ENCODE measurements at regions not wholly inside any gene's neighbourhood (a gene's known extent, or its start where the extent isn't known, plus 50 kb on each side); places are given as distances from the start of the nearest gene placed in this dataset.

DNA sequence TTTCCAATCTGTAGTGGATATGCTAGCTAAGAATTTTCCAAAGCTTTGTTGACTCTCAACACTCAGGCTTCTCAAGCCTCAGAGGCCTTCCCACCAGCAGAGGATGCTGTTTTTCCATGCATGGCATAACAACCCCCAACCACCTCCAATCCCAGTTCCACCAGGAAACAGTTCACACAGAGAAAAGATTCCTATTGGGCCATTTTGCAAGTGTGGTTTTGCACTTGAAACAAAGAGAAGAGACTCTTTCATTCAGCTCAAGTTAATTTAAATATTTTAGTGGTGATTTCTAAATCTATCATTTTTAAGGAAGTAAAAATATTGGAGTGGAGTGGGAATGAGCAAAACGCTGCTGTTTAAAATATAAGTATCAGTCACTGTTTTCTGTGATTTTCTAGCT is 105.6 kb upstream of the COL1A2 start:
- no peak overlapping the region for H2BK12ac ChIP-seq (ENCODE audit: low read length)
- H3K4me2 ChIP-seq (ENCODE audit: insufficient read depth, low read length, poor library complexity, severe bottlenecking), result no peak overlapping the region
- no peak overlapping the region for H3K4me3 ChIP-seq (ENCODE audit: low read length in 2 of 2)
- no peaks in the 10 kb centered on the region for H3K79me1 ChIP-seq (ENCODE audit: low read depth, low read length)
- H3K9ac ChIP-seq (ENCODE audit: low read depth, low read length, poor library complexity), result no peak overlapping the region
- no peak overlapping the region for H3K23ac ChIP-seq (ENCODE audit: low read depth, low read length, poor library complexity)
- H3K36me3 ChIP-seq (replicated peaks in 1 of 2; ENCODE audit: control insufficient read depth in 2 of 2, insufficient read depth in 2 of 2, low read length in 2 of 2), result no peaks in the 10 kb centered on the region
- H2BK120ac ChIP-seq (ENCODE audit: low read depth, low read length), result no peak overlapping the region
- peak overlapping the region; percentile 70 for H2AFZ ChIP-seq (ENCODE audit: low read length)
- no peak overlapping the region for H2BK15ac ChIP-seq (ENCODE audit: low read length)
- no CpG with 5 or more reads among the region's 1 CpG for whole genome bisulfite sequencing, 2 donors (ENCODE audit: extremely low coverage in 2 of 2, insufficient read length in 2 of 2, insufficient replicate concordance in 1 of 2)
- peak; percentile 61 for DNase-seq (ENCODE audit: low spot score)
- H4K8ac ChIP-seq (ENCODE audit: low read depth, low read length), result no peak overlapping the region
- H4K91ac ChIP-seq (ENCODE audit: low read depth, low read length, poor library complexity), result no peak overlapping the region
- no peak overlapping the region for H3K14ac ChIP-seq (ENCODE audit: low read length)
- H3K18ac ChIP-seq (ENCODE audit: low read length), result no peak overlapping the region
- H3K9me3 ChIP-seq (replicated peaks in 1 of 2; ENCODE audit: control insufficient read depth in 2 of 2, insufficient read depth in 1 of 2, low read depth in 1 of 2, low read length in 2 of 2), result no peaks in the 10 kb centered on the region
- no peak overlapping the region for H3K4ac ChIP-seq (ENCODE audit: low read length)
- no peaks in the 10 kb centered on the region for H3K27me3 ChIP-seq (ENCODE audit: control insufficient read depth in 3 of 3, insufficient read depth in 3 of 3, low read depth in 1 of 3, low read length in 3 of 3)
- no peak overlapping the region for H2AK5ac ChIP-seq (ENCODE audit: low read depth, low read length)
- H3K4me1 ChIP-seq (ENCODE audit: control insufficient read depth in 2 of 2, insufficient read depth in 1 of 2, low read depth in 1 of 2, low read length in 2 of 2), result peaks cover 0 to 2% of the 10 kb centered on the region in 2 donors
- H3K27ac ChIP-seq (replicated peaks; ENCODE audit: low read length), result no peak overlapping the region
- no peak overlapping the region for H2BK5ac ChIP-seq (ENCODE audit: low read length)

DNA sequence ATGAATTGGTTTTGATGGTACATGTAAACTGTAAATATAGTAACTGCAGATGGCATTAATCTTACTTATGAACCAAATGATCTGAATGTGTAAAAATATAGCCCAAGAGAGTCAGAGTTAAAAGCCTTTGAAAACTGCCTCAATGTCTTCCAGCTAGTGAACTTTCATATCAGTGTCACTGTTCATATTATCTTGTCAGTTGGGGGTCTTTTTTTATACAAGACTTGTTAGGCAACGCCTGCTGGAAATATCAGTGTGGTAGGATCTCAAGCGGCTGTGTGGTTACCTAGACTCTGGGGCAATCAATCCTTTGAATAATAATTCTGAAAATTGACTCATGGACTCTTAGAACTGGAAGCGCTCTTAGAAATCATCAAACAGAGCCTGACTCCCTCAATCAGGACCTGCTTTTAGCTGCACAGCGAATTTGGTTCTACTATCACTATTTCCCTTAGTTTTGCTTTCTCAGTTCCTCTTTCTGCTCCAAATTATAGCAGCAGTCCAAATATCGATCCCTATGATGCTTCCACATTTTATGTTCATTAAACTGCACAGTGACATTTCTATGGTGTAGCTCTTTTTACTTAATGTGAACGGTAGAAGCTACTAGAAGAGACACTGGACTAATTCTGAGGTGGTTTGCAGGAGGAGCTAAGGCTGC is 100.1 kb upstream of the COL1A2 start:
- no peak overlapping the region for H3K27ac ChIP-seq (replicated peaks; ENCODE audit: low read length)
- no peaks in the 10 kb centered on the region for H3K4me1 ChIP-seq (ENCODE audit: control insufficient read depth in 2 of 2, insufficient read depth in 1 of 2, low read depth in 1 of 2, low read length in 2 of 2)
- H3K36me3 ChIP-seq (replicated peaks in 1 of 2; ENCODE audit: control insufficient read depth in 2 of 2, insufficient read depth in 2 of 2, low read length in 2 of 2), result no peaks in the 10 kb centered on the region
- H2BK120ac ChIP-seq (ENCODE audit: low read depth, low read length), result no peak overlapping the region
- H3K27me3 ChIP-seq (ENCODE audit: control insufficient read depth in 3 of 3, insufficient read depth in 3 of 3, low read depth in 1 of 3, low read length in 3 of 3), result no peaks in the 10 kb centered on the region
- H2BK12ac ChIP-seq (ENCODE audit: low read length), result no peak overlapping the region
- no peak overlapping the region for H2AFZ ChIP-seq (ENCODE audit: low read length)
- WGBS, 2 donors (ENCODE audit: extremely low coverage in 2 of 2, insufficient read length in 2 of 2, insufficient replicate concordance in 1 of 2), result no CpG with 5 or more reads among the region's 6 CpGs
- no peak overlapping the region for H3K4me3 ChIP-seq (ENCODE audit: low read length in 2 of 2)
- no peak overlapping the region for H3K9ac ChIP-seq (ENCODE audit: low read depth, low read length, poor library complexity)
- H4K91ac ChIP-seq (ENCODE audit: low read depth, low read length, poor library complexity), result no peak overlapping the region
- H3K23ac ChIP-seq (ENCODE audit: low read depth, low read length, poor library complexity), result no peak overlapping the region
- no peak overlapping the region for H2BK15ac ChIP-seq (ENCODE audit: low read length)
- no peak overlapping the region for H4K8ac ChIP-seq (ENCODE audit: low read depth, low read length)
- H3K4ac ChIP-seq (ENCODE audit: low read length), result no peak overlapping the region
- no peaks in the 10 kb centered on the region for H3K9me3 ChIP-seq (replicated peaks in 1 of 2; ENCODE audit: control insufficient read depth in 2 of 2, insufficient read depth in 1 of 2, low read depth in 1 of 2, low read length in 2 of 2)
- no peak overlapping the region for H3K14ac ChIP-seq (ENCODE audit: low read length)
- no peak overlapping the region for H2AK5ac ChIP-seq (ENCODE audit: low read depth, low read length)
- no peak for DNase-seq (ENCODE audit: low spot score)
- no peak overlapping the region for H3K18ac ChIP-seq (ENCODE audit: low read length)
- H2BK5ac ChIP-seq (ENCODE audit: low read length), result no peak overlapping the region
- H3K79me1 ChIP-seq (ENCODE audit: low read depth, low read length), result no peaks in the 10 kb centered on the region
- no peak overlapping the region for H3K4me2 ChIP-seq (ENCODE audit: insufficient read depth, low read length, poor library complexity, severe bottlenecking)

DNA sequence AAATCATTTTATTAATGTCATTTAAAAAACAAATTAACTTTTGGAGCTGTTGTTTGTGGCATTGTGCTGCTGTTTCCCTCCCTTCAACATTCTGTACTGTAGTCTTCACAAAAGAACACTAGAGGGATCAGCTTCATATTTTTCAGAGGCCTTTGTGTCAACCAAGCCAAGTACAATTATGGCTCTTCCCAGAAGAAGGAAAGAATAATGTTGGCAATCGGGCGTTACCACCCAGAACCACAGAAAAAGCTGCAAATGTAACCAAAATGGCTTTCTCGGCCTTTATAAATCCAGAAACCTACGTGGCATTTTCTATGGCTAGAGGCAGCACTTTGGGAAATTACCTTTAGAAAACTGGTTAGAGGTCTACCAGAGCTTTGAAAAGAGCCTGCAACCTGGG is 98.8 kb upstream of the COL1A2 start:
- H2BK12ac ChIP-seq (ENCODE audit: low read length), result no peak overlapping the region
- H3K14ac ChIP-seq (ENCODE audit: low read length), result no peak overlapping the region
- H2AFZ ChIP-seq (ENCODE audit: low read length), result peak overlapping the region; percentile 40
- H3K4me1 ChIP-seq (ENCODE audit: control insufficient read depth in 2 of 2, insufficient read depth in 1 of 2, low read depth in 1 of 2, low read length in 2 of 2), result peaks cover 5 to 6% of the 10 kb centered on the region in 2 donors
- H4K91ac ChIP-seq (ENCODE audit: low read depth, low read length, poor library complexity), result no peak overlapping the region
- H3K27ac ChIP-seq (replicated peaks; ENCODE audit: low read length), result no peak overlapping the region
- H3K4me3 ChIP-seq (ENCODE audit: low read length in 2 of 2), result no peak overlapping the region
- no peaks in the 10 kb centered on the region for H3K36me3 ChIP-seq (replicated peaks in 1 of 2; ENCODE audit: control insufficient read depth in 2 of 2, insufficient read depth in 2 of 2, low read length in 2 of 2)
- H3K18ac ChIP-seq (ENCODE audit: low read length), result no peak overlapping the region
- no peak overlapping the region for H3K4ac ChIP-seq (ENCODE audit: low read length)
- no peak overlapping the region for H2BK120ac ChIP-seq (ENCODE audit: low read depth, low read length)
- no peaks in the 10 kb centered on the region for H3K27me3 ChIP-seq (ENCODE audit: control insufficient read depth in 3 of 3, insufficient read depth in 3 of 3, low read depth in 1 of 3, low read length in 3 of 3)
- H3K4me2 ChIP-seq (ENCODE audit: insufficient read depth, low read length, poor library complexity, severe bottlenecking), result no peak overlapping the region
- H2BK15ac ChIP-seq (ENCODE audit: low read length), result no peak overlapping the region
- no peak overlapping the region for H3K9ac ChIP-seq (ENCODE audit: low read depth, low read length, poor library complexity)
- H4K8ac ChIP-seq (ENCODE audit: low read depth, low read length), result no peak overlapping the region
- no CpG with 5 or more reads among the region's 4 CpGs for WGBS, 2 donors (ENCODE audit: extremely low coverage in 2 of 2, insufficient read length in 2 of 2, insufficient replicate concordance in 1 of 2)
- no peaks in the 10 kb centered on the region for H3K9me3 ChIP-seq (replicated peaks in 1 of 2; ENCODE audit: control insufficient read depth in 2 of 2, insufficient read depth in 1 of 2, low read depth in 1 of 2, low read length in 2 of 2)
- no peaks in the 10 kb centered on the region for H3K79me1 ChIP-seq (ENCODE audit: low read depth, low read length)
- H2BK5ac ChIP-seq (ENCODE audit: low read length), result no peak overlapping the region
- no peak for DNase-seq (ENCODE audit: low spot score)
- no peak overlapping the region for H3K23ac ChIP-seq (ENCODE audit: low read depth, low read length, poor library complexity)
- H2AK5ac ChIP-seq (ENCODE audit: low read depth, low read length), result no peak overlapping the region

DNA sequence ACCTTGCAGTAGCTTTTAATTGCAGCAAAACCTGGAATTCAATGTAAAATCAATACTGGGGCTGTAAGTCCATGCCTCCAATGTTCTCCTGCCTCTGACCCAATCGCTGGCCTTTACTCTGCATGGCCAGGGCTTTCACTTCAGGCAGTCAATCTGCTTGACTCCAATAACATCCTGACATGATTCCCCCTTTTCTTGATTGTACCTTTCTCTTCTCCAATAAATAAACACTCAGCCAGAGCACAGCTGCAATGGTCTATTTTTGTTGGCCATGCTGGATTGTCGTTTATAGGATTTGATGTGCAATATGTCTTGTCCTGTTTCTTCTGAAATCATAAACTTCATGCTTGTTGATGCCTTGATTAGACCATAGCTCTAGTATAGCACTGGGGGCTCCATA is 97.8 kb upstream of the COL1A2 start:
- no peak overlapping the region for H3K4me2 ChIP-seq (ENCODE audit: insufficient read depth, low read length, poor library complexity, severe bottlenecking)
- H3K9ac ChIP-seq (ENCODE audit: low read depth, low read length, poor library complexity), result no peak overlapping the region
- no peaks in the 10 kb centered on the region for H3K79me1 ChIP-seq (ENCODE audit: low read depth, low read length)
- H2BK12ac ChIP-seq (ENCODE audit: low read length), result no peak overlapping the region
- H2BK120ac ChIP-seq (ENCODE audit: low read depth, low read length), result no peak overlapping the region
- no peak overlapping the region for H3K23ac ChIP-seq (ENCODE audit: low read depth, low read length, poor library complexity)
- H3K27me3 ChIP-seq (ENCODE audit: control insufficient read depth in 3 of 3, insufficient read depth in 3 of 3, low read depth in 1 of 3, low read length in 3 of 3), result no peaks in the 10 kb centered on the region
- no peak for DNase-seq (ENCODE audit: low spot score)
- no peaks in the 10 kb centered on the region for H3K9me3 ChIP-seq (replicated peaks in 1 of 2; ENCODE audit: control insufficient read depth in 2 of 2, insufficient read depth in 1 of 2, low read depth in 1 of 2, low read length in 2 of 2)
- H2BK5ac ChIP-seq (ENCODE audit: low read length), result no peak overlapping the region
- no peak overlapping the region for H3K4me3 ChIP-seq (ENCODE audit: low read length in 2 of 2)
- H2AFZ ChIP-seq (ENCODE audit: low read length), result no peak overlapping the region
- no peak overlapping the region for H4K91ac ChIP-seq (ENCODE audit: low read depth, low read length, poor library complexity)
- no peak overlapping the region for H3K27ac ChIP-seq (replicated peaks; ENCODE audit: low read length)
- WGBS, 2 donors (ENCODE audit: extremely low coverage in 2 of 2, insufficient read length in 2 of 2, insufficient replicate concordance in 1 of 2), result no CpG with 5 or more reads among the region's 2 CpGs
- H2AK5ac ChIP-seq (ENCODE audit: low read depth, low read length), result no peak overlapping the region
- no peak overlapping the region for H4K8ac ChIP-seq (ENCODE audit: low read depth, low read length)
- no peak overlapping the region for H3K4ac ChIP-seq (ENCODE audit: low read length)
- no peak overlapping the region for H2BK15ac ChIP-seq (ENCODE audit: low read length)
- peaks cover 9 to 15% of the 10 kb centered on the region in 2 donors for H3K4me1 ChIP-seq (ENCODE audit: control insufficient read depth in 2 of 2, insufficient read depth in 1 of 2, low read depth in 1 of 2, low read length in 2 of 2)
- no peak overlapping the region for H3K18ac ChIP-seq (ENCODE audit: low read length)
- H3K14ac ChIP-seq (ENCODE audit: low read length), result no peak overlapping the region
- H3K36me3 ChIP-seq (replicated peaks in 1 of 2; ENCODE audit: control insufficient read depth in 2 of 2, insufficient read depth in 2 of 2, low read length in 2 of 2), result no peaks in the 10 kb centered on the region

All from neuronal stem cell (in vitro differentiated cells).